T47D (cell line): ENCODE measurements at regions not wholly inside any gene's neighbourhood (a gene's known extent, or its start where the extent isn't known, plus 50 kb on each side); places are given as distances from the start of the nearest gene placed in this dataset.
"Not testable (repeated sequence)": the region's sequence is repeated elsewhere in the genome, so short reads cannot be mapped to it uniquely, and the experiment has no call there.

ENCODE experiments used
- DNase-seq, 2 experiments: peaks; one replicate each; pipeline versions ENCODE4 v3.0.0 to v3.0.0-alpha.2; 2011 to 2012; ENCODE audit warnings: low read depth in 1 of 2, low spot score in 1 of 2
- JUND ChIP-seq: IDR thresholded peaks from 2 replicates; pipeline ENCODE4 v1.6.1; 2012; ENCODE audit warnings: low read depth
- in situ Hi-C: cut with HindIII; loops from 2 replicates; pipeline ENCODE4 v1.10.0; 2016; ENCODE audit warnings: low sequenced_read_pairs, low pct_unique_long_range_greater_than_20kb

DNA sequence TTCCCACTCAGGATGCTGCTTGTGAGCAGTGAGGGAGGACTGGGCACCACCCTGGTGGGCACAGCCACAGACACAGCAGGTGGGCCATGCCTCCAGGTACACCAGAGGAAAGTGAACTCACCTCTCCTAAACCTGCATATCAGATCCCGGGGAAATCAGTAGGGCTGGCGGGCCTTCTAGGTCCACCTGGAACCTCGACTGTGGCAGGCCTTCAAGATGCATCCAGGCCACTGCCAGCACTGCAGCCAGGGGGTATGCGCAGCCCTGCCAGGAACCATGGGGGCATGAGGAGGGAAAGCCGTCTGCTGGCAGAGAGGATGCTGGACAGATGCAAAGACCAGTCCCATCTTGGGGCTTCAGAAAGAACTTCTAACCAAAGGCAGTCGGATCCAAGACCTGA, 270.6 kb upstream of the IRX4 start:
- no peak for TF ChIP-seq JUND
- no peak for DNase-seq
- in situ Hi-C loops: no loop called here

DNA sequence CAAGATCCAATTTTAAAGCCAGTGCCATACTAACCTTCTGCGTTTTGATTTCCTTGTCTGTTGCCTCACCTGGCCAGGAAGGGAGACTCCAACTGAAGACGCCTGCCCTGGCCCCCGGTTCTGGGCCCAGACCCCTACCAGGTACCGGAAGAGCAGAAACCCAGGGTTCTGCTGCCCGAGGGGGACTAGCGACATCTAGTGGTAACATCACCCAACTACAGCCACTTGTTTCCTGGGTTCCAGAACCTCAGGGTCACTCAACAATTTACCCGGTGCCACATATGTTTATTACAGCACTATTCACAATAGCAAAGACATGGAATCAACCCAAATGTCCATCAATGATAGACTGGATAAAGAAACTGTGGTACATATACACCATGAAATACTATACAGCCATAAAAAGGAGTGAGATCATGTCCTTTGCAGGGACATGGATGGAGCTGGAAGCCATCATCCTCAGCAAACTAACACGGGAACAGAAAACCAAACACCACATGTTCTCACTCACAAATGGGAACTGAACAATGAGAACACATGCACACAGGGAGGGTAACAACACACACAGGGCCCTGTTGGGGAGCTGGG, 268.7 kb upstream of the IRX4 start:
- in situ Hi-C loops: not testable (repeated sequence)
- peak; percentile 45 to 47 for DNase-seq

DNA sequence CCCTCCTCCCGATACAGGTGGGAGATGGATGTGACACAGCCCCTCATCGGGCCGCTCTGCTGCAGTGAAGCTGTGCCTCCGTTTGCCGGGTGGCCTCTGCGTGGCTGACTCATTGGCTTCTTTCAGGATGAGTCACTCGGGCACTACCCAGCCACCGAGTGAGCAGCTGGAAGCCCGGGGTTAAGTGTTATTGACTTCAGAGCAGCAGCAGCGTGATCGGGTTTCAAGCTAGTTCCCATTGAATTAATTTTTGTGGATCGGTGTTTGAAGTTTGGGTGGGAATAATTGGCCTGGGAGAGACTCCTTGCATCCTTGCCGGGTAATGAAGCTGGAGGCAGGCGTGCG, 266.4 kb upstream of the IRX4 start:
- peak; percentile 26 to 39 for DNase-seq
- in situ Hi-C loops: no loop called here
- TF ChIP-seq JUND: no peak

DNA sequence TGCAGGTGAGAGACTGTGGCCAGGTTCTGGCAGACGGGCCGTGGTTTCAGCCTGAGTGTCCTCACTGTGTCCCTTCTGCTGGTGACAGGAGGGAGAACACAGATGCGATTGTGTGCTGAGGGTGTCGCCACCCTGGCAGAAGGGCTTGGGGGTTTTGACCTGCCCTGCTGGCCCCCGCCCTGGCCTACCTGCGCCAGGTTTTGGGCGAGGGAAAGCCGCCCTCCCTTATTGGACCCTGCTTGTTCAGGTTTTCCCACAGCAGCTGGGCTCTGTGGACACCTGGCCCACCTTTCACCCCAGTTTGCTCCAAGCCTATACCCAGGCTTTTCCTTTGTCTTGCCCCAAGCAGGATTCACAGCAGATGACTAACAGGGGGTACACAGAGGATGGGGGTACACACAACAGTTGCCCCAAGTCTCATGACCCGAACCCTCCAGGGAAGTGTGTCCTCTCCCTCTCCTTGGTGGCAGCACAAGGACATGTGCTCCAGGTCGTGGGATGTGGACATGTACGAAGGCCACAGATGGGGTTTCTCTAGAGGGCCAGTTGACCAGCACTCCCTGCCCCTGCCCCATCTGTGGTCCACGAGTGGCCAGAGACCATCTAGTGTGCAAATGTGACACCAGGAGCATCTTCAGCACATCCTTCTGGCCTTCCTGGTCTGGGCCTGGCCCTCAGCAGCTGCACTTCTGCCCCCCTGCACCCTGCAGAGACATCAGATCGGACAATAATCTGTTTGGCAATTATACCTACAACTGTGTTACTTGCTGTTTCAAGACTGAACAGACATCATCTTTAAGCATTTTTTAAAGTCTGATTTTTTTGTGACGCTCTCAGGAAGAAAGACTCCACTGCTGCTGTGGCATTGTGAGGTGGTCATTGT, 265.8 kb upstream of the IRX4 start:
- TF ChIP-seq JUND: no peak
- in situ Hi-C loops: no loop called here
- DNase-seq: no peak

DNA sequence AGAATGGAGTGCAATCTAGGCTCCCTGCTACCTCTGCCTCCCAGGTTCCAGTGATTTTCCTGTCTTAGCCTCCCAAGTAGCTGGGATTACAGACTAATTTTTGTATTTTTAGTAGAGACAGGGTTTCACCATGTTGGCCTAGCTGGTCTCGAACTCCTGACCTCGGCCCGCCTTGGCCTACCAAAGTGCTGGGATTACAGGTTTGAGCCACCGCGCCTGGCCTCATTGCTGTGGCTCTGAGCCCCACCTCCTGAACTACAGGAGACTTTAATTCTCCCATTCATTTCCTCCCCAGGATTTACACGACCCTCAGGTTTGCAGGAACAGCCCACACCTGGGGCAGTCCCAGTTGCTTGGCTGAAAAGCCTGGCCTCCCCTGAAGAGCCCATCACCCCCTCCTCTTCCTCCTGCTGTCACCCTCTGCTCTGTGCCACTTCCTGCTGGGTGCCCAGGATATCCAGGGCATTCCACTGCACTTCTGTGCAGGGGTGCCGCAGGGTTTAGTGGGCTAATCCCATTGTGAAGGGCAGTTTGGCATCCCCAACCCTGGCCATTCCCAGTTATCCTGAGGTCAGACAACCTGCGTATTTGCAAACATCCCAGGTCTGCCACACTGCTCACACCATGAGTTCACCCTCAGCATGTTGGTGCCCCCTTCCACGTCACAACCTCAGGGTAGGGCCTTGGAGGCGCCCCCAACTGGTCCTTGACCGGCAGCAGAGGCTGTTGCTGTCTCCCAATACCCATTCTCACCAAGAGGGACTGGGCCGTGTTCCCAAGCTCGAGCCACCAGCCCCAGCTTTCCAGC, 265.0 kb upstream of the IRX4 start:
- in situ Hi-C loops: no loop called here
- TF ChIP-seq JUND: no peak
- DNase-seq: no peak

DNA sequence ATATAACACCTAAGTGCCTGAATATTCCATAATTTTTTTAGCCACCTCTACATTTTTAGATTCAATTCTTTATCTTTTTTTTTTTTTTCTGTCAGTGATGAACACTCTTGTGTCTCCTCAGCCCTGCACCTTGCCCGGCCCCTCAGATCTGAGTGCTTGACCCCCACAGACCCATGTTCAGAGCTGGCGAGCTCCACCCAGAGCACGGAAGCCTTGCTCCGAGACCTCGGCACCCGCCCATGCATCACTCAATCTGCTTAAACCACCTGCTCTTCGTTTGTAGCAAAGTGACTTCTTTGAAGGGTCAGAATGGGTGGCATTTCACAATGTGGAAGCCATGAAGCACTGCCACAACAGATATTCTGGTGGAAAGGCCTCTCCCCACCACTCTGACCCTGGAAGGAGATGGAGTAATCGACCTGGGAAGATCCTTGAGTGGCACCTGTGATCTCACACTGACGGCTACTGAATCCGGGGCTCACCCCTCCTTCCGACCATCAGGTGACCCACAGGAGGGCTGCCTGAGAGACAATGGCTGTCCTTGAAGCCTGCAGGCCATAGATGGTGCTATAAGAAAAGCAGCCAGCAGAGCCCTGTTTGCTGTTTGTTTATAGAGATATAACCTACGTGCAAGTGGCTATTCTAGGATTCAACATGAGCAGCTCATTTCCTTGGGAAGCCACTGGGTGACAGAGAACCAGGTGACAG, 261.1 kb upstream of the IRX4 start:
- in situ Hi-C loops: no loop called here
- no peak for DNase-seq
- no peak for TF ChIP-seq JUND

DNA sequence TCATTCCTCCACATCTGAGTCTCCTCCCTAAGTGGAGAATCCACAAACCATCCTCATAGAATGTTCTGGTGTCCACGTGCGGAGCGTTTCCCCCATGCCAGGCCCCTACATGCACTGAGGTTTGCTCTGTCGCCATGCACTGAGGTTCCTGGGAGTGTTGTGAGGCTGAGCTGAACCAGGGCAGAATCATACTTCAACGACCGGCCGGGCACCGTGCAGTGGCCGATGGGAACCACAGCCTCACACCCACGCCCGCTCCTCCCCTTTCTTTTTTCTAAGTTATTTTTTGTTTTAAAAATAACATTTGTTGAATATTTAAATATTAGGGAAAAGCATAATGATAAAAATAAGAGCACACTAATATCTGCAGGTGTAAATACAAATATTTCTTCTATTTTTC, 260.4 kb upstream of the IRX4 start:
- TF ChIP-seq JUND: no peak
- DNase-seq: no peak
- in situ Hi-C loops: no loop called here

DNA sequence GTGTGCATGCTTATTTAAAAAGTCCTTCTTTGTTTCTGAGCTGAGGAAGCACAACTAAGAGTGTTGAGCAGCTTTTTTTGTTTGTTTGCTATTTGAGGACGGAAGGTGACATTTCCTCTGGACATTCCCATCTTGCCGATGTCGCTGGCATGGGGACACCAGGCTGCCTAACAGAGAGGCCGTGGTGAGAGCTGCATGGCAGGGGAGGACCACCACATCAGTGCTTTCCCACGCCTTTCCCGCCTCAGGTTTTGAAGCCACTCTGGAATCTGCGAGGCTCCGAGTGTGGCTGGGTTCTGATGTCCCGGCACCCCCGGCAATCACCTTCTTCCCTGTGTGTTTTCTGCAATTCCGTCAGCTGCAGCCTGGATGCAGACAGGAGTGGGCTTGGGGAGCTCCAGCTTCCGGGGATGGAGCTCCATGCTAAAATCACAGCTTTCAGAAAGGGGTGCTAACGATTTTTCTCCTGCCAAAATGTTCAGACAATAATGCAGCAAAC, 259.8 kb upstream of the IRX4 start:
- in situ Hi-C loops: no loop called here
- no peak for TF ChIP-seq JUND
- DNase-seq: no peak

DNA sequence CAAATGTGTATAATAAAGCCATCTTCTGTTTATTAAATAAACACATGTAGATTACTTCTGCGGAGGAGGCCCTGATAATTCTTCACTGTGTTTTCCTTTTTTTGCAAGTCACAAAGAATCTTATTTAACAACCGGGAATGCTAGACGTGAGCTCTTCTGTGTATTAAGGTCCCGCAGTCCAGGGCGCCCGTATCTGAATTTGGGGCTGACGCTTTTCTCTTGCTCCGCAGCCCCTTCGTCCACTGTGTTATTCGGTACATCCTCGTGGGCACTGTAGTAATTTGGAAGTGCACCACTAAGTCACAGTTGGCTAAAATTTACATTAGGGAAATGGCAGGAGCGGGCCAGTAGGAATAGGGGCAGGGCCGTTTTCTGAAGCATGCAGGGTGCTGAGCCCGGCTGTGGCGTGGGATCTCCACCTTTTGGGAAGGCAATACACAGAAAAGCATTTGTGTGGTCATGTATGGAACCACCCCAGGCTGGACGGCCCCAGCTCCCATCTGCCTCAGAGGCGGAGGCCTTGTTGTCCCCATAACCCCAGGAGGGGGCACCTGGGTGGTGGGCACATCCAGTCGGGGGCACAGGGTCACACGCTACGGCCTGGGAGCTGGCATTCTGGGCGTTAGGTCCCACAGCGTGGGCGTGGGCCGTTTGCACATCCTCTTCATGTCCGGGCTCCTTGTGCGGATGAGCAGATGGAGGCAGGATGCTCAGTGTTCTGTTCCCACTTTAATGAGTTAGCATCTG, 258.7 kb upstream of the IRX4 start:
- no peak for DNase-seq
- no peak for TF ChIP-seq JUND
- in situ Hi-C loops: no loop called here

DNA sequence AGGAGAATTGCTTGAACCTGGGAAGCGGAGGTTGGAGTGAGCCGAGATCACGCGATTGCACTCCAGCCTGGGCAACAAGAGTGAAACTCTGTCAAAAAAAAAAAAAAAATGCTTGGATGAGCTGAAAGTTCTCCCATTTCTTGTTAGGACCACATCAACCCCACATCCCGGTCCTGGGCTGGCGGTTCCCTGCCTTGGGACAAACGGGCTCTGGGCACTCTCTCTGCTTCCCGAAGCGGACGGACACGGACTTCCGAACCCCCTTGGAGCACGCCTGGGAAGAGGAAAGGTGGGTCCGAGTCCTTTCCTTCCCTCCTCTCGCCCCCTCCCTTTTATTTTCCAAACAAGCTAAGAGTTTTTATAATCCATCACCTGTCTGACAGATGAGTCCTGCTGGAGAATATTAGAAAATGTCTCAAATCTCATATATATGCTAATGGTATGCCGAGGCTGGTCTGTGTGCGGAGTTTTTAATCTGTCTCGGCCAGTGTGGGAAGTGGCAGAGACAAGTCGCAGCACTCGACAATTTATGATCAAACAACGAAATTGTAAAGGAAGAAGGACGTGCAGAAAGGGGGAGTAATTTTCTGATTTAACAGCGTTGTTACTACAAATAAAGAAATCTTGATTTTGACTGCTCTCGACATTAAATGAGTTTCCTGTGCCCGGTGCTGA, 257.9 kb upstream of the IRX4 start:
- in situ Hi-C loops: no loop called here
- TF ChIP-seq JUND: no peak
- DNase-seq: no peak

DNA sequence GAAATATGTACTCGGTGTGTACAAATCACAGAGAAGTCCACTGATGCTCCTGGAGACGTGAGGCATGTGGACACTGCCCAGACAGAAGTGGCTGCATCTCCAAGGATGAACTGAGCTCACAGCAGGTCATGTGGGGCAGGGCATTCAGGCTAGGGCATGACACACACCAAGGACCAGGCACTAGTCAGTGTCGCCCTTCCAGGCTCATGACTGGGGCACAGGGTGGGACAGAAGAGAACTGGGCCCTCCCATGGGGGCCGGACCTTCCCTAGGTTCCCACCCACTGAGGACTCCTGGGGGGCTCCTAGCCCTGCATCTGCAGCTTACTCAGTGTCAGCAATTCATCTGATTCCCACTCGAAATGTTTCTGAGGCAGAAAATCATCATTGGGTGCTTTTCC, 256.8 kb upstream of the IRX4 start:
- TF ChIP-seq JUND: no peak

More for the DNA sequence above, 256.8 kb upstream of the IRX4 start:
- in situ Hi-C loops: no loop called here
- DNase-seq: no peak
